Left ventricle myocardium inferior (tissue), 1 donor: ENCODE measurements at regions not wholly inside any gene's neighbourhood (a gene's known extent, or its start where the extent isn't known, plus 50 kb on each side); places are given as distances from the start of the nearest gene placed in this dataset.

Experiments
- DNase-seq: peaks from one replicate; pipeline ENCODE4 v3.0.0-alpha.2; 2020
- H3K27ac ChIP-seq: fragments of 200-600 bp; replicated peaks from 2 replicates; pipeline ENCODE4 v1.8.0; 2021
- H3K27me3 ChIP-seq: fragments of 200-600 bp; 2 replicates; pipeline ENCODE4 v1.8.0; 2021; ENCODE audit warnings: low read depth
- H3K36me3 ChIP-seq: fragments of 200-600 bp; 2 replicates; pipeline ENCODE4 v1.8.0; 2021
- H3K4me1 ChIP-seq: fragments of 200-600 bp; 2 replicates; pipeline ENCODE4 v1.8.0; 2021
- H3K4me3 ChIP-seq: fragments of 200-600 bp; 2 replicates; pipeline ENCODE4 v1.8.0; 2021; ENCODE audit warnings: mild to moderate bottlenecking, moderate library complexity
- H3K9me3 ChIP-seq: fragments of 200-600 bp; replicated peaks from 2 replicates; pipeline ENCODE4 v1.8.0; 2021
- intact Hi-C: fragments of 100-400 bp; cut with micrococcal nuclease; formaldehyde crosslinking; loops from one replicate; pipeline ENCODE4 v1.11.0; 2022
- TF ChIP-seq, protein P1 (sequence below): fragments of 200-600 bp; IDR thresholded peaks from 2 replicates; pipeline ENCODE4 v1.8.0; 2021; ENCODE audit warnings: antibody characterized with exemption, mild to moderate bottlenecking, borderline replicate concordance
- donor health status: DM: no; HTN: yes; CAD: no; lungs with severe emphysema.

DNA sequence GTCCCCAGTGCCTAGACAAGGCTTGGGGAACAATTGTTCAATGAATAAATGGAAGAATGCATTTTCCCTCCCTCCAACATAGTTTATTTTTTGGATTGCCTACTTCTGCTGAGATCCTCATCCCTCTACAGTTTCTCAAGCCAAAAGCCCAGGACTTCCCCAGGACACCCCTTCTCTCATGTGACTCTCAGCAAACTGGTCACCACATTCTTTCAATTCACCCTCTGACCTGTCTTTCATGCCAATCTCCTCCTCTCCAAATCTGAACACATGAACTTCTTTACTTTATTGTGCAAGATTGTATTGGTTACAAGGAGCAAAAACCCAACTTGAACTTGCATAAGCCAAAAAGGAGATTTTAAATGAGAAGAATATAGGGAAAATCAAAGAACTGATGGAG, 103.2 kb upstream of the JUN start:
- intact Hi-C loops, result no loop called here
- Histone ChIP-seq H3K27me3 (no peaks in the 10 kb centered on the region), H3K4me3 (no peak overlapping the region), H3K36me3 (no peaks in the 10 kb centered on the region), H3K4me1 (peaks cover 64% of the 10 kb centered on the region), H3K9me3 (no peaks in the 10 kb centered on the region), H3K27ac (peak overlapping the region; percentile 76)
- no peak for DNase-seq
- TF ChIP-seq, protein P1, sequence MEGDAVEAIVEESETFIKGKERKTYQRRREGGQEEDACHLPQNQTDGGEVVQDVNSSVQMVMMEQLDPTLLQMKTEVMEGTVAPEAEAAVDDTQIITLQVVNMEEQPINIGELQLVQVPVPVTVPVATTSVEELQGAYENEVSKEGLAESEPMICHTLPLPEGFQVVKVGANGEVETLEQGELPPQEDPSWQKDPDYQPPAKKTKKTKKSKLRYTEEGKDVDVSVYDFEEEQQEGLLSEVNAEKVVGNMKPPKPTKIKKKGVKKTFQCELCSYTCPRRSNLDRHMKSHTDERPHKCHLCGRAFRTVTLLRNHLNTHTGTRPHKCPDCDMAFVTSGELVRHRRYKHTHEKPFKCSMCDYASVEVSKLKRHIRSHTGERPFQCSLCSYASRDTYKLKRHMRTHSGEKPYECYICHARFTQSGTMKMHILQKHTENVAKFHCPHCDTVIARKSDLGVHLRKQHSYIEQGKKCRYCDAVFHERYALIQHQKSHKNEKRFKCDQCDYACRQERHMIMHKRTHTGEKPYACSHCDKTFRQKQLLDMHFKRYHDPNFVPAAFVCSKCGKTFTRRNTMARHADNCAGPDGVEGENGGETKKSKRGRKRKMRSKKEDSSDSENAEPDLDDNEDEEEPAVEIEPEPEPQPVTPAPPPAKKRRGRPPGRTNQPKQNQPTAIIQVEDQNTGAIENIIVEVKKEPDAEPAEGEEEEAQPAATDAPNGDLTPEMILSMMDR, result no peak

DNA sequence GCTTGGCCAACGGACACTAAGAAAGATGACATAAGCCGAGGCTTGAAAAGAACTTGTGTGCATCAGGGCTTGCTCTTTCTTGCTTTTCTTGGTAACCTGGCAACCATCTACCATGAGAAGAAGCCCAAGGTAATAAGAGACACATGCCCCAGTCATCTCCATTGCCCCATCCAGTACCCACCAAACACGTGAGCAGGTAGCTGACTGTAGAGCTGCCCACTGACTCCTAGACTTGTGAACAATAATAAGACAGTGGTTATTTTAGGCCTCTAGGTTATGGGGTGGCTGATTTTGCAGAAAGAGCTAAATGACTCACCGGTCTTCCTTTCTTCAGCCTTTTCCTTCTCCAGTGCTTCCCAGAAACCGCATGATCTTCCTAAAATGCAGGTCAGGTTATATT, 105.0 kb upstream of the JUN start:
- TF ChIP-seq, protein P1, result no peak
- DNase-seq, result no peak
- no peak overlapping the region for H3K27ac ChIP-seq
- intact Hi-C loops, result no loop called here
- H3K4me1 ChIP-seq, result peaks cover 60% of the 10 kb centered on the region
- H3K36me3 ChIP-seq, result no peaks in the 10 kb centered on the region
- no peaks in the 10 kb centered on the region for H3K27me3 ChIP-seq
- H3K4me3 ChIP-seq, result no peak overlapping the region
- H3K9me3 ChIP-seq, result no peaks in the 10 kb centered on the region

DNA sequence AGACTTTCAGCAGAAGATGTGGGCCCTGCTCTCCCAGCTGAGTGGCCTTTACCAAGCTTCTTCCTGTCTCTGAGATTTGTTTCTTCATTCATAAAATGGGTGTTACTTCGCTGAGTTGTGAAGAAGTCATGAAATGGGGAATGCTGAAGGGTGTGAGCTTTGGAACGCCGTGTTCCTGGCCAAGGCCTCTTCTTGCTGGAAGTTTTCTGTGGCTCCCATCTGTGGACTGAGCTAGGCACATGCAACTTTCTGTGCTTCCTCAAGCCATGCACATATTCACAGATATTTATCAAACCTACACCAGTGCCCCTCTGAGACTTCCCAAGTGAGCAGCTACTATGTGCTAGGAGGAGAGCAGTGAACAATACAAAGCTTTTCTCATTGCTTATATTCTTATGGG, 106.3 kb upstream of the JUN start:
- Histone ChIP-seq H3K36me3 (no peaks in the 10 kb centered on the region), H3K27me3 (no peaks in the 10 kb centered on the region), H3K4me3 (no peak overlapping the region), H3K4me1 (peaks cover 60% of the 10 kb centered on the region), H3K27ac (peak overlapping the region; percentile 27), H3K9me3 (no peaks in the 10 kb centered on the region)
- DNase-seq, result no peak
- intact Hi-C loops, result loop anchor here (10.0 kb wide), 1 partner anchor 75 kb away; no protein-coding TSS in a partner anchor
- TF ChIP-seq, protein P1, result no peak

DNA sequence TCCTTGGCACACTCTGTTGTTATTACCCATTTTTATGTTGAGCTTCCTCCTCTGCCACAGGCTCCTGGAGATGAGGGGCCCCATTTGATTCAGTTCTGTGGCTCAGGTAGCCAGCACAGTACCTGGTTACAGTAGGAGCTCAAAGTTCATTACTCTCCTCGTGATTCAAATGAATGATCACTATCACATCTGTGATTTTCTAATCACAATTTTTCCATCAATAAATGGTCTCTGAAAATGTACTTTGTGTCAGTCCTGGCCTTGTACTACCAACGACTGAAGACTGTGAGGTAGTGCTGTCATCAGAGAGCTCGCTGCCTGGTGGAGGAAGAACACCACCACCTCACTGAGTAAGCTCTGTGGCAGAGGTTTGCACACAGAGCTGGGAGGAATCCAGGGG, 106.8 kb upstream of the JUN start:
- intact Hi-C loops, result loop anchor here (10.0 kb wide), 1 partner anchor 76 kb away; no protein-coding TSS in a partner anchor
- peaks cover 60% of the 10 kb centered on the region for H3K4me1 ChIP-seq
- TF ChIP-seq, protein P1, result no peak

DNA sequence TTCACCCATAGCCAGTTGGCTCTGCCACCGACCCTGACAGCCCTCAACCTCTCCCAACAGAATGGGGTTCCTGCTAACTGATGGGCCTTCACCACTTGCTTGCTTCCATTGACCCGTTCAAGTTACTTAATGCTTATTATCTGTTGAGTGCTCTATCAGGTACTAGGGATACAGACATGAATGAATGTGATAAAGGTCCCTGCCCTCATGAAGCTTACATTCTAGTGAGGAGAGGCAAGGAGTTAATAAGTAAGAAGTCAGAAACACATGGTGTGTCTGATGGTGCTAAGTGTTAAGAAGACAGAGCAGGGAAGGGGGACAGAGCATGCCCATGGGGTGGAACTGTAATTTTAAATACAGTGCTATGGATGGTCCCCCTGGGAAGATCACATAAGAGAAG, 107.5 kb upstream of the JUN start:
- Histone ChIP-seq H3K4me3 (no peak overlapping the region), H3K27me3 (no peaks in the 10 kb centered on the region), H3K9me3 (no peaks in the 10 kb centered on the region), H3K4me1 (peaks cover 60% of the 10 kb centered on the region), H3K27ac (no peak overlapping the region), H3K36me3 (no peaks in the 10 kb centered on the region)
- intact Hi-C loops, result loop anchor here (10.0 kb wide), 1 partner anchor 77 kb away; no protein-coding TSS in a partner anchor
- TF ChIP-seq, protein P1, result no peak
- no peak for DNase-seq

More for the DNA sequence above, 106.8 kb upstream of the JUN start:
- peak overlapping the region; percentile 27 for H3K27ac ChIP-seq
- no peaks in the 10 kb centered on the region for H3K36me3 ChIP-seq
- no peak overlapping the region for H3K4me3 ChIP-seq
- H3K27me3 ChIP-seq, result no peaks in the 10 kb centered on the region
- no peak for DNase-seq
- H3K9me3 ChIP-seq, result no peaks in the 10 kb centered on the region
